Hepatic stellate cell (primary cell): ENCODE measurements at regions not wholly inside any gene's neighbourhood (a gene's known extent, or its start where the extent isn't known, plus 50 kb on each side); places are given as distances from the start of the nearest gene placed in this dataset.
"Not testable (repeated sequence)": the region's sequence is repeated elsewhere in the genome, so short reads cannot be mapped to it uniquely, and the experiment has no call there.

Experiments
- DNase-seq: peaks from one replicate; pipeline ENCODE4 v3.0.0; 2011; ENCODE audit warnings: low spot score

DNA sequence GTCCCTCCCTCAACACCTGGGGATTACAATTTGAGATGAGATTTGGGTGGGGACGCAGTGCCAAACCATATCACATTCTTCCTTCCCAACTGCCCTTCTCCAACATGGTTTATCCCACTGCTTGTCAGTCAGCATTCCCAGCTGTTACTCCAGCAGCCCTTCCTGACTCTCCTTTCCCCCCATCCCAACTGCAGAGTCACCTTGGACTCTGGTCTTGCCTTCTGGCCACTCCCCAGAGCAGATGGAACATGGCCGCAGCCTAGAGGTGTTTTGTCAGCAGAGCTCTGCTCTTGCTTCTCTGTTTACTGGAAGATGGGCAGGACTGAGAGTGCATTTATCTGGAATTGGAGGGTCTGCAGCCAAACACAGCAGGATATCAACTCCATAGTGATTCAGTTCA, 51.2 kb upstream of the MEX3C start:
- no peak for DNase-seq

DNA sequence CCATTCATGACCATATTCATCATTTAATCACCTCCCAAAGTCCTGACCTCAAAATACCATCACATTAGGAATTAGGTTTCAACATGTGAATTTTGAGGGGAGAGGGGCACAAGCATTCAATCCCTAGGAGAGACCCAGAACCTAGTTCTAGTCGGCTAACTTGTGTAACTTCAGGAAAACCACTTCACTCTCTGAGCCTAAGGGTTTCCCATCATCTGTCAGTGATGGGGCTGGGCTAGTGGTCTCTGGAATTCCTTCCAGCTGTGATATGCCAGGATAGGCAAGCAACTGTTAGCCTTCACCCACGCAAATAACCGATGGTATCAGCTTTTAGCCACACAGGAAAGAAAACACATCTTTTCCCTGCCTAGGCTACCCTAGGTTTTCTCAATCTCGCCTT, 52.5 kb upstream of the MEX3C start:
- DNase-seq: no peak

DNA sequence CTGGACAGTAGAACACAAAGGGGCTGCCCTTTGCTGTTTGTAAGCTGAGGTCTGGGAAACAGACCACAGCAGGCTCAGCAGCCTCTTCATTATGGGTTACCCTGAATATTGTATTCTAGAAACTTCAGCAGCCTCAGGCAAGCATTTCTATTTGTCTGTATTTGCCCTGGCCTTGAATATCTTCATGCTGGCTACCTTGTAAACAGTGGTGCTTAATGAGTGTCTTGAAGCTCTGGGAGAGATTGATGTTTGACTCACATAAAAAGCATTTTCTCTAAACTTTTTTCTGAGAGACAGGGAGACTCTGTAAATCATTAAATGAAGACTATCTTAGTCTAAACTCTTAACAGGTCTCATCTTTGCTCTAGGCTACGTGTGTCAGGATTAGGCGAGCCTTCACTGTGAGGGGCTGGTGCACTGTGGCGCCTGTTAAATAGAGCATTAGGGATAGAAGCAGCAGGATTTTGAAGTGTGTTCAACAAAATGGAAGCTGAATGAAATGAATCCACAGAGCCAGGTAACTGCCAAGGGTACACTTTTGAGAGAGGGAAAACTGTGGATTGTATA, 53.1 kb upstream of the MEX3C start:
- no peak for DNase-seq

DNA sequence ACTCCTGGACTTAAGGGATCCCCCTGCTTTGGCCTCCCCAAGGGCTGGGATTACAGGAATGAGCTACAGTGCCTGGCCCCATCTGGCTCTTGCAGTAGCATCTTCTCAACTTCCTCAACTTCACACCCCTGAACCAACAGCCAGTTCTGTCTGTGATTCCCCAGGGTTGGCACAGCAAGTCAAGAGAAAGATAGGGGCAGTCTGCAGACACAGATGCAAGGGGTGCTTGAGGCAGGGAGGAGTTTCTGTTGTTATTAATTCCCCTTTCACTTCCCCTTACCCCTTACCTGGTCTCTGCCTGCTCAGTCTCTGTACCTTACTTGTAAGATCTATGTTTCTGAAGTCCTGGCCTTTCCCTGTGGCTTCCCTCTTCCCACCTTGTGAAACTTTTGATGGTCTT, 54.1 kb upstream of the MEX3C start:
- no peak for DNase-seq

DNA sequence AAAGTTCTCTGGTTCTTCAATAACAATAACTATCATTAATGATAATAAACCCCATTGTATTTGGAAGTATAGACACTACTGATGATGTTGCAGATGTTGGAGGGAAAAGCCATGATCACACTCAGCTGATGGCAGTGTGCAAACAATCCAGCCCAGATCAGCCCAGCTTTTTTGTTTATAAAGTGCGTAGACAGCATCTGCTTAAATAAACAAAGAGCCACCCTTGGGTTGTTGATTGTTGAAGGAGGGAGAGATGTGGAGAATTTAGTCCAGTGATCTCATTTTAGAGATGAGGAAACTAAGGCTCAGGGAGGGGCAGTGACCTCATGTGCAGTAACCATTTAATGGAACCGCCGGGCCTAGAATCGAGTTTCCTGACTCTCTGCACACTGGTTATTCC, 56.0 kb upstream of the MEX3C start:
- no peak for DNase-seq

DNA sequence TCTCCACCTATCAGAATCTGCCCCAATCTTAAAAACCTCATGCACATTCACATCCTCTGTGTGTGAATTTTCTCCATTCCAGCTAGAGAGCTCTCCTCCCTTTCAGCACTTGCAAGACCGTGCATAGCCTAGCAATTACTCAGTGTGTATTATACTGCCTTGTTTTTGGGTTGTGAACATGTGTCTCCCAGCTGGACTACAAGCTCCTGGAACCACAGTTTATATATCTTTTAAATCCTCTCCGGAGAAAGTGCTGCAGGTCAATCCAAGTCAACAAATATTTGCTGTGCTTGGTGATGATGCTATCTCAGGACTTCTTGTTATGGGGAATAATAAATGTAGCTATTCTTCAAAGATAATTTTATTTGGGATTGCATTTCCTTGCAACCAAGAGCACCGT, 58.2 kb upstream of the MEX3C start:
- DNase-seq: no peak

DNA sequence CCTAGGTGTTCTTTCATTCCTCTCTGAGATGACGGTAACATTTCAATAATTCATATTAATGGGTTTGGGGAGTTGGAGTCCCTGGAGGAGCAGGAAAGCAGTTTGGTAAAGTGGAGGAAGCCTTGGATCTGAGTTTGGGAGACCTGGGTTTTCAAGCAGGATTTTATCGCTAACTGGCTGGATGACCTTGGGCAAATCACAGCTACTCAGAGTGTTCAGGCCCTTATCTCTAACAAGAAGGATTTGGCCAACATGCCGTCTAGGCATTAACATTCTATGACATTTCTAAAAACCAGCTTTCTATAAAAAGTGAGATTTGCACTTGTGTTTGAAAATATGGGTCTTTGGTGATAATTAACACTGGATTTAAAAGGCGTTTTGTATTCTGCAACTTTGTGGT, 59.7 kb upstream of the MEX3C start:
- DNase-seq: no peak

DNA sequence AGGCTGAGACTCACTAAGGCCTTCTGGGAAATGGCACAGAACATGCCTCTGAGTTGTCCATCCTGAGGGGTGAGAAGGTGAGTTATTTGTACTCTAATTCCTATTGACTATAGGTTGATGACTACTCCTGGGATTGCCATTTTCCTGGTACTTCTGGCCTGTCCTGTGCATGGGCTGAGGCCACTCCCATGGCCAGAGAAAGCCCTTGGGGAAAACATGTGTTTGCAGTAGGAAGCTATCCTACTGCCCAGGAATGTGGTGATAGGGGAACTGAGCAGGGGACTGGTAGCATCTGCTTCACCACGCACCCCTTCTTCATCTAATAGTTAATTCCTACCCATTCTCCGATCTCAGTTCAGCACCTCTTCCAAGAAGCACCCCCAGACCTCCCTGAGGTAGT, 62.6 kb upstream of the MEX3C start:
- no peak for DNase-seq

DNA sequence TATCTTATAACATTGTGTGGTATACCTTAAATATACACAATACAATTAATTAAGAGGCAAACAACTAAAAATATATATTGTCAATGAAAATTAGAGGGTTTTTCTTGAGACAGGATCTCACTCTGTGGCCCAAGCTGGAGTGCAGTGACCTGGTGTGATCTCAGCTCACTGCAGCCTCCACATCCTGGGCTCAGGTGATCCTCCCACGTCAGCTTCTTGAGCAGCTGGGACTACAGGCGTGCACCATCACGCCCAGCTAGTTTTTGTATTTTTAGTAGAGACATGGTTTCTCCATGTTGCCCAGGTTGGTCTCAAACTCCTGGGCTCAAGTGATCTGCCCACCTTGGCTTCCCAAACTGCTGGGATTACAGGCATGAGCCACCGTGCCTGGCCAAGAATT, 68.6 kb upstream of the MEX3C start:
- DNase-seq: not testable (repeated sequence)

DNA sequence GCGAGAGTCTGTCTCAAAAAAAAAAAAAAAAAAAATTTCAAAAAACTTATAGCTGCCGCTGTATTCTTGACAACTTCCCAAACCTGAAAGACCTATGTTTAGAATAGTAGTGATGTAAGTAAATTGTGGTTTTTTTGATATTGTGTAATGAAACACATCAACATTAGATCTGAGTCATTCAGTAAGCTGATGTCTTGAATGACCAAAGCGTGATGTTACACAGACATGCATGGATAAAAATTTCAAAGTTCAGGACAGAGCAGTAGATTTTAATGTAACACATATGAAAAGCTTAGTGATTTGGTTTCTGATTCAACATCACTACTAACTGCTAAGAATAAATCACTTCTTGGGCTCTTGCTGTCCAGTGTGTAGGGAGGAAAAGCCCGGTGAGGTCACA, 69.3 kb upstream of the MEX3C start:
- DNase-seq: no peak

DNA sequence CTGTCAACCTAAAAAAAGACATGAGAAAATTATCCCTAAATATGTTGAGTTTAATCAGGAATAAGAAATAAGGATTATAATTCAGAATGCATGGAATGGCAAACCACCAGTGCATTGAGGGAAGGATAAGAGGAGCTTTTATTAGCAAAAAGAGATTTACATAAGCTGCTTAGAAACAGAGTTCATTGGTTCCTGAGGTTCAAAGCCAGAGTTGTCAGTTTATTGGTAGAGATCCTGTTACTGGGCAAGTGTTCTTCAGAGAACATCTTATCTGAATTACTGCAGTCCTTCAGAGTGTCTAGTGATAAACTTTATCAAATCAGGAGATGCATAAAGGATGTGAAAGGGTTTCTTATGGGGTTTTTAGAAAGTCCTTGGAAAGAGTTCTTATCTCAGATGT, 76.0 kb upstream of the MEX3C start:
- no peak for DNase-seq

DNA sequence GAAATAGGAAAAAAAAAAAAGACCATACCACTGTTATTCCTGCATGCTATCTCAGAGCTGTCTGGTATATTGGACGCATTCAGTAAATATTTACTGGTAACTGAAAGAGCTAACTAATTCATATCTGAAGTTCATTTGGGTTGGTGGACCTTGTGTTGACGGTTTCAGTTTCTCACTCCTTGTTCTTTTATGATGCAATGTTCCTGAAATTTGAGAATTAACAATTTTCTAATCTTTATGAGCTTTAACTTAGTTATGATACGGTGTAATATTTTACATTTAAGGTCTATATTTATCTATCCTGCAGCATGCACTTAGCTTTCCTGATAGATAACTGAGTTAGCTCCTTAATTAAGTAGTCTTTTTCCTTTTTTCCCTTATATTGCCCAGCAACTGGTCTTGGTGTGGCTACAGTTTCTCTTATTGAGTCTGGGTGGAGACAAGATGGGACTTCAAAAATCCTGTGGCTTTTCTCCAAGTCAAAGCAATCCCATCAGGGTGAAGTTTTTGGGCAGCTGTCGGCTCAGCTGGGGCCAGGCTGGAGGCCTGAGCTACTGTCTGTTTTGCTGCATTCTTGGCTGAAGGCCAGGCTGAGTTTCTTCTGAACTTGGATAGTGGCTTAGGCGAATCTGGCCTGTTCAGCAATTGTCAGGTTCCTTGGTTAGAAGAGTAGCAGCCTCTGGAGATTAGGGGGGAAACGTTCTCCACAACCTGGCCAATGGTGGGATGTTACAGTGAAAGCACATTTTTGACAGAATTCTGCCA, 78.4 kb upstream of the MEX3C start:
- DNase-seq: no peak

DNA sequence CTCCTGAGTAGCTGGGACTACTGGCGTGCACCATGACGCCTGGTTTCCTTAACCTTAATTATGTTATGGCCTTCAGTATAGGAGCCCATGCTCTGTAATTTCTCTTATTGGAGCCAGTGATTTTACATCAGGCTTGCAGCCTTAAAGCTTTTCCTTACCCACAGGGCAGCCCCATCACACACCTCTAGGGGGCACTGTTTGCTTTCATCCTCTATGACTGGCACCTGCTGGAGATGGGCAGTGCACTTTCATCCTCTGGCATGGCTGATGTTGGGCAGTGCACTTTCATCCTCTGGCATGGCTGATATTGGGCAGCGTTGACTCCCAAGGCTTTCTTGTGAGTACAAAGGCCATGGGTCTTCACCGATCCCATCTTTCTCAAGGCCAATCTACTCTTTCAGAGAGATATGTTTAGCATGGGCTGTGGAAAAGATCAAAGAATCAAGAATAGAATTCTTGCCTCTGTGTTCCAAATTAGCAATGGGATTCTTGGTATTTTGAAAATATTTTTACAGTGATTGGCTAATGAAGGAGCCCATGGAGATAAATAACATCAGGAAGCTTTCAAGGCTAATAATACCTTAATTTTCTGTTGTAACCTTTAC, 80.7 kb upstream of the MEX3C start:
- DNase-seq: no peak

DNA sequence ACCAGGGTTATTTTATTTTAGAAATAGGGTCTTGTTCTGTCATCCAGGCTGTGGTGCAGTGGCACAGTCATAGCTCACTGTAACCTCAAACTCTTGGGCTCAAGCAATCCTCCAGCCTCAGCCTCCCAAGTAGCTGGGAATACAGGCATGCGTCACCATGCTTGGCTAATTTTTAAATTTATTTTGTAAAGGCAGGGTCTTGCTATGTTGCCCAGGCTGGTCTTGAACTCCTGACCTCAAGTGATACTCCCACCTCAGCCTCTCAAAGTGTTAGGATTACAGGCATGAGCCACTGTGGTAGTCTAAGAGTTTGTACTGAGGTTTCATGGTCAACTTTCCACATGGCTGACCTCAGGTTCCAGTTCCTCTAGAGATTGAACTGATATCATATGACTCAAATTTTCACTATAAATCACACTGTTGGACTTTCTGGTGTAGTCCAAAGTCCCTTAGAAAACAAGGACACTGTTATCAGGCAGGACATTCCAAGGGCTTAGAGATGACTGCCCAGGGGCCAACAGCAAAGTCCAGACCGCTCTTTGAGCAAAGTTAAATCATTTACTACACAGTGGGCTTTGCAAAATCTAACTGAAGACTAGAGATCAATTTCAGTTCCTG, 82.0 kb upstream of the MEX3C start:
- no peak for DNase-seq

DNA sequence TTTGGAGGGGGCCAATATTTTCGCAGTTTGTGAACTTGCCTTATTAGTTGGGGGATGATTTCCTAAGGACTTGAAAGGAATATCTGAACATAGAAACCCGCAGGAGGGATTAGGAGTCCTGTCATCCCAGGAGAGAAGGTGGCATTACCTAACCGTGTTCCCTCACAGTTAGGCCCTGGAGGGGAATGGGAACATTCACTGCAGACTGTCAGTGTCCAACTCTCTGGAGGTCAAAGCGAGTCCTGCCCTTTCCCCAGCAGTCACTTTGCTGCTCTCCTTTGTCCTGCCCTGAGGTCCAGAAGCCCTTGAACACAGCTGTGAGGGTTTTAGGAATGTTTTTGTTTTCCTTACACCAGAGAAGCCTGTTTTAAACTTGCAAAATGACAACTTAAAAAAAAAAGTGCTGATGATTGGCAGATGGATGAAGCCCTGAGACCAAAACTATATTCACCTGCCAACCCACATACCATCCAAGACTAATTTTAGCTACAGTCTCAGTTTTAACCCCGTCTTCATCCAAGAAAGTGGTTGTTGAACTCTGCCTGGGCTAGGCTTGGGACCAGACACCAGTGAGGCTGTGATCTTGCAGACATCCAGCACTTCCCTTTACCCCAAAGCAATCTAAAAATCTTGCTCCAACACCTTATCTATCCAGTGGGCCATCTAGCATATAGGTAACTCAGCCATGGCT, 90.5 kb upstream of the MEX3C start:
- DNase-seq: no peak

DNA sequence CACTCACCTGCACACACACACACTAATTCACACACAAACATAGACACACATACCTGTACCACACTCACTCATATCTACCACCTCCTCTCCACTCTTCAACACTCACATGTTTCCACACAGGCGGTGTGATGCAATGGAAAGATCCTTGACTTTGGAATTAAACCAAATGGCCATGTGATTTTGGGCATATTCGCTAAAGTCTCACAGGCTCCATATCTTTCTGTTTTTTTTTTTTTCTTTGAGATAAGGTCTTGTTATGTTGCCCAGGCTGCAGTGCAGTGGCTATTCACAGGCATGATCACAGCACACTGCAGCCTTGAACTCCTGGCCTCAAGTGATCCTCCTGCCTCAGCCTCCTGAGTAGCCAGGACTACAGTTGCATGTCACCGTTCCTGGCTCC, 91.1 kb upstream of the MEX3C start:
- no peak for DNase-seq

DNA sequence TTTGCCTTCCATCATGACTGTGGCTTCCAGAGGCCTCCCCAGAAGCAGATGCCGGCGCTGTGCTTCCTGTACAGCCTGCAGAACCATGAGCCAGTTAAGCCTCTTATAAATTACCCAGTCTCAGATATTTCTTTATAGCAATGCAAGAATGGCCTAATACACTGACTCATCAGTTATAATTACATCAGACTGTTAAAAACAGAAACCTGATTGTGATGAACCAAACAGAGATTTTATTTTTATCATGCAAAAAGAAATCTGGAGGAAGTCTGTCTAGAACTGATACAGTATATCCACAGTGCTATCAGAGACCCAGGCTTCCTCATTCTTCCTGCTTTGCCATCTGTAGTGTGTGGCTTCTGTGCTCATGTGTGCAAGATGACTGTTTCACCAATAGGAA, 93.4 kb upstream of the MEX3C start:
- DNase-seq: no peak

DNA sequence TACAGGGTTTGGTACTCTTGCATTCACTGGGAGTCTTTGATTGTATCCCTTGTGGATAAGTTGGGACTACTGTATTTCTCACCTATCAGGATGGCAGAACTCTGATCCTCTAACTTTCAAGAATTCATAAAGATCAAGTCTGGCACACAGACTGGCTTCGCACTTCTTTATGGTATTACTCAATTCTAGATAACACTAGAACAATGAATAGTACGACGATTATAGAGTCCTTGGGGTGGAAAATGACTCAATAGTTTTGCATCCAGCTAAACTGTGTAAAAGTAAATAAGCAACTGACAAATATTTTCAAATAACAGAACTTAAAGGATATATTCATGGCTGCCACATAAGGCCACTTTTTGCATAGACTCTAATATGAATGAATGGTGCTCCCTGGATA, 103.4 kb upstream of the MEX3C start:
- DNase-seq: no peak

DNA sequence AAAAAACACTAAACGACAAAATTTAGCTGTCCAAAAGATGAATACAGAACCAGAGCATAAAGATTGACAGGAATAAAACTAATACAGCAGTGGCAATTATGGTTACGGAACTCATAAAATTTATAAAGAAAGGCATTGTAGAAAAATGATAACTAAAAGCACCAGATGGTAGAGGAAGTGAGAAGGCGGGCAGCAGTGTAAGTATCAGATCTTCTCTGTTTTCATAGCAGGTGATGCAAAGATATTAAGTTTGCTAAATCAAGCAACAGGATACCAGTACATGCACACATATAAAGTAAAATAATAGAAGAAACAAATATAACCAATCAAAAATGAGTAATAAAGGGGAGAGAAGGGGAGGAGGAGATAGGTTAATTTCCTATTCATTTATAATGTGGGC, 103.9 kb upstream of the MEX3C start:
- DNase-seq: no peak

DNA sequence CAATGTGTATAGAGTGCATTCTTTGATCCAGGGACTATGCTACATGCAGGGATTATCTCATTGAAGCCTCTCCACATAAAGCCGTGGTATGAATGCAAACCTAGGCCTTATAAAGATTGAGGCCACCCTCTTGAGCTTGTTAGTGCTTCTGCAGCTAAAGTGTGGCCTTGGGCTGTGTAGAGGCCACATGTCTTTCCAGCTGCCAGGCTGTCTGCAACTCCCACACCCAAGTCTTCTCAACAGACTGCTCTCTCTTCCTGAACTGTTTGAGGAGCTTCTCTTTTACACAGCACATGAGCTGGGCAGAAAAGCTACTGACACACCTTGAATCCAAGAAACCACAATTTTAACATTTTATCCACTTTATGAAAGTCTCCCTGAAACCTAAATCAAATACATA, 119.2 kb upstream of the MEX3C start:
- no peak for DNase-seq

DNA sequence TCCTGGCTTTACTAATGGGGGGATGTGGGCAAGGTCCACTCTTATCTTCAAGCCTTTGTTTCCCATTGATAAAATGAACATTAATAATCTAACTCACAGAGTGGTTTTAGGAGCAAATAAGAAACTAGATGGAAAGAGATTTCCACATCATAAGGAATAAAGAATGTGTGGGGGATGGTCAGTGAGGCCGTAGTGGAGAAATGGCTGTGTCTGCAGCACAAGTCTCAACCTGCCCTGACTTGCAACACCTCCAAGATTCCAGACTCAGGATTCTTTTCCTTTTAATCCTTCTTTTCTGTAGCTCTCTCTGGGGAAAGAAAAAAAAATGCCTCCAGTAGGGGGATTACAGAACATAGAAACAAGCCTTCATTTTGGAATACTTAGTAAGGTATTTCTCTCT, 124.2 kb upstream of the MEX3C start:
- no peak for DNase-seq

DNA sequence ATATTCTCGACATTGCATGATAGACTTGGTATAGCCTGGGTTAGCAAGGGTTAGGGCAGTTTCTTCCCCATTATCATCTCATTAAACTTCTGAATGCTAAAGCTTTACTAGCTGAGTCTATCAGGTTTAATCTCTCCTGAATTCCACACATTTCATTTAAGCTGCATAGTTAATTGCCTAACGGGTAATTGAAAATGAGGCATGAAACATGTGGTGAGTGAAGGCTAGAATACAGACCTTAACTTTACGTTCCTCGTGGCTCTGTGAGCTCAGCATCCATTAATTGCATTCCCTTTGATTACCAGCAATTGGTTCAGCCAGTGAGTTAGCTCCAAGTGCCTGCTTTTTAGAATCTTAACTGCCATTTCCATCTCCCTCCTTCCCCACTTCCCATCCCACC, 126.5 kb upstream of the MEX3C start:
- no peak for DNase-seq

DNA sequence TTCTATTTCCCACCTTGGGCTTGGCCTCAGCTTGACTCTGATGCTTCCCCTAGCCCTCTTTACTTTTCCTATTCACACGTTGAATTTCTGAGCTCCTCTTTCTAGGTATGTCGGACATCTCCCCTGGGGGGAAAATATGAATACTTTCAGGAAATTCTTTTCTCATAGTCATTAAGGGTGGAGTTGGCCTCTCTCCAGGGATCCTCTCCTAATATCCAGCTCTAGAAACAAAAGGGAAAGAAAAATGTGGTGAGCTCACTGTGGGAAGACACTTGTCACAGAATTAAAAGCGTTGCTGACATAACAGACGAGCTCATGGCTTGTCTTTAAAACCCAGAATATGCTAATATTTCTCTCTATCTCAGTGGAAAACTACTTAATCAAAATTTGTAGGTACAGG, 132.7 kb upstream of the MEX3C start:
- DNase-seq: no peak
